NCI-H82 treated with DMSO at 0.1 percent for 48 hours (cell line): ENCODE measurements at regions not wholly inside any gene's neighbourhood (a gene's known extent, or its start where the extent isn't known, plus 50 kb on each side); places are given as distances from the start of the nearest gene placed in this dataset.

Source experiments
- DNase-seq: peaks from one replicate; lab custom pipeline; 2025; ENCODE audit not compliant: unreplicated experiment; lab: John Stamatoyannopoulos, UW

- no peak for DNase-seq
These were observed 62.5 kb upstream of the FAR2 start for GRCh38 chr12:29086325-29087271.

- DNase-seq: peak; percentile 29
These were observed 60.4 kb upstream of the FAR2 start for GRCh38 chr12:29088611-29089219.
